GM19023 (cell line): ENCODE measurements at regions not wholly inside any gene's neighbourhood (a gene's known extent, or its start where the extent isn't known, plus 50 kb on each side); places are given as distances from the start of the nearest gene placed in this dataset.
"Not testable (repeated sequence)": the region's sequence is repeated elsewhere in the genome, so short reads cannot be mapped to it uniquely, and the experiment has no call there.

ENCODE experiments used
- ATAC-seq: cut with Tn5 transposase; IDR thresholded peaks from one replicate; pipeline ENCODE4 v1.9.1; 2021; ENCODE audit warnings: mild to moderate bottlenecking, moderate library complexity; ENCODE audit not compliant: unreplicated experiment

DNA sequence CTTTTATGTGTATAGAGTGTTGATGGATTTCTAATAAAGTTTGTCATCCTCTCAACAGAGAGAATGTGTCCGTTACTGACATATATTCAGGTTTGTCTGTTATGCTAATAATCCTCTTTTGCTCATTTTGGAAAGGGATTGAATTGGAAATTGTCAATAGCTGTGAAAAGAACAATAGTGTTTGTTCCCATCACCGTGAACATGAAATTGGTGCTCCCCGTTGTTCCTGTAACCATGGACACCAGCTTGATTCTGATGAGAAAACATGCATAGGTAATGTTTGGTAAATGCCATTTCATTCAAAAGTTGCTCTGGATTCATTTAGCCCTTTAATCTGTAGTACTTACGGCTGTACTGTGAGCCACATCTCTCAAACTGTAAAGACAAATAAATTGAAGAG is 707.0 kb upstream of the GOLIM4 start:
- no peak for ATAC-seq

DNA sequence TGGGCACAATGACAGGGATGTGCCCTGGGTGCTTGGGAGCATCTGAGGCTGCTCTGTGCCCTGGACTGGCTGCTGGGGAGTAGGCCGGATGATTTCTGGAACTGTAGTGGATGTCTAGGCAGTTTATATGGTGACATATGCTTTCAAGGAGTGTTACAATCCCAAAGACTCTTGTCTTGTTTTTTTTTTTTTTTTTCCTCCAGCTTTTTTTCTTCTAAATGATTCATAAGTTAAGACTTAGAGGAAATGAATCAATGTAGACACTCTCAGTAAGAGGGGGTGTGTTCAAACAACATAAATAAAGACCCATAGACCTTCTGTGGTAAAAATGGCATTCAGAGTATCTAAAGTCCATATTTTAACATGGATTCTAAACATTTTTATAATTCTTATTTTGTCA is 706.1 kb upstream of the GOLIM4 start:
- ATAC-seq, result no peak

GRCh38 chr3:168796339-168796738 is 700.6 kb upstream of the GOLIM4 start:
- no peak for ATAC-seq

DNA sequence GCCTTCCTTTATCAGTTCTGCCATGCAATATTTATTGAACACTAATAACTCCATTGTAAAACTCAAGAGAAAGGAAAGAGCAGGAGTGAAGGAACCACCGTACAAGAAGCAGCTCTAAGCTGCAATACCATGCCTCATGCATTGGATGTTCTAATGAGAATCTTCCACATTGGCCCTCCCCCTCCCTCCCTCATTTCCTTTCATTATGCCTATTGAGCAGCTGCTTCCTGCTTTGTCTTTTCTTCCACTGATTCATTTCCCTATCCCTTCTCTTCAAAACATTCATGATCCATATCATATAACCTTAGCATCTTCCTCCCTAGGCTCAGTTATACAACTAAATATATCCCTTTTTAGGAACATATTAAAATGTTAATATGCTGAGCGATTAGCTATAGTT is 698.7 kb upstream of the GOLIM4 start:
- no peak for ATAC-seq

DNA sequence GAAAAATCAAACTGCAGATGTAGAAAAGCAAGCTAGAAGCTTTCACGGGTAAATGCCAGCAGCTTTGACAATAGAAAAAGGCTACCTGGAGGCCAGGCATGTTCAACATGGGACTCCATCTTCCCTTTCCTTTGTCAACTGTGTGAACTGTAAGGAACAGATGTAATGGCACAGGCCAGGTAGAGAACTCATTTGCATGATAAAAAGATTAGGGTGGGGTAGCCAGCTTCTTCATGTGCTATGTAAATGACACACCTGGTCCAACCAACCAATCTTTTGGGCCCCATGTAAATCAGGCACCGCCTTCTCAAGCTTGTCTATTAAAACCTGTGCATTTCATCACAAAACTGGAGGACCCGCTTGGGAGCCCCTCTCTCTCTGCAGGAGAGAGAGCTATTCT is 686.5 kb upstream of the GOLIM4 start:
- no peak for ATAC-seq

DNA sequence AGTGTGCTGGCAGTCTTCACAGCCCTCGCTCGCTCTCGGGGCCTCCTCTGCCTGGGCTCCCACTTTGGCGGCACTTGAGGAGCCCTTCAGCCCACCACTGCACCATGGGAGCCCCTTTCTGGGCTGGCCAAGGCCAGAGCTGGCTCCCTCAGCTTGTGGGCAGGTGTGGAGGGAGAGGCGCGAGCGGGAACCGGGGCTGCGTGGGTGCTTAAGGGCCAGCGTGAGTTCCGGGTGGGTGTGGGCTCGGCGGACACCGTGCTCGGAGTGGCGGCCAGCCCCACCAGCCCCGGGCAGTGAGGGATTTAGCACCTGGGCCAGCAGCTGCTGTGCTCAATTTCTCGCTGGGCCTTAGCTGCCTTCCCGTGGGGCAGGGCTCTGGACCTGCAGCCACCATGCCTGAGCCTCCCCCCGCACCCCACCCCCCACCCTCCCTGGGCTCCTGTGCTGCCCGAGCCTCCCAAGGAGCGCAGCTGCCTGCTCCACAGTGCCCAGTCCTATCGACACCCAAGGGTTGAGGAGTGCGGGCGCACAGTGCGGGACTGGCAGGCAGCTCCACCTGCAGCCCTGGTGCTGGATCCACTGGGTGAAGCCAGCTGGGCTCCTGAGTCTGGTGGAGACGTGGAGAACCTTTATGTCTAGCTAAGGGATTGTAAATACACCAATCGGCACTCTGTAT is 684.4 kb upstream of the GOLIM4 start:
- ATAC-seq, result not testable (repeated sequence)

DNA sequence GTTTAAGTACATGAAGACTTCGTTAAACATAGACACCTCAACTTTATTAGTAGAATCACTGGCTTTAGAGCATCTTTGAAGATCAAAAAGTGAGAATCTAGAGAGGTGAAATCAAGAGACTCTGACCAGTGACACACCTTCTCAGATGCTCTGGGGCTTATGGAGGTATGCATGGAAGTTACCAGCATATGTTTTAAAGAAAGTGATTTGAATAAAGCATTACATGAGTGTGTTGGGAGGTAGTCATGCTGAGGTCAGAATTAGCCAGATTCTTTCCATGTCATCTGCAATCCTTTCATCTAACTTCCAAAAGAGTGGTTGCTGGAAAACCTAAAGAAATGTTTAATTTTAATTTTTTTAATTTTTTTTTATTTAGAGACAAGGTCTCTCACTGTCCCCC is 658.0 kb upstream of the GOLIM4 start:
- no peak for ATAC-seq

GRCh38 chr3:168752339-168752738 is 656.6 kb upstream of the GOLIM4 start:
- ATAC-seq, result no peak

DNA sequence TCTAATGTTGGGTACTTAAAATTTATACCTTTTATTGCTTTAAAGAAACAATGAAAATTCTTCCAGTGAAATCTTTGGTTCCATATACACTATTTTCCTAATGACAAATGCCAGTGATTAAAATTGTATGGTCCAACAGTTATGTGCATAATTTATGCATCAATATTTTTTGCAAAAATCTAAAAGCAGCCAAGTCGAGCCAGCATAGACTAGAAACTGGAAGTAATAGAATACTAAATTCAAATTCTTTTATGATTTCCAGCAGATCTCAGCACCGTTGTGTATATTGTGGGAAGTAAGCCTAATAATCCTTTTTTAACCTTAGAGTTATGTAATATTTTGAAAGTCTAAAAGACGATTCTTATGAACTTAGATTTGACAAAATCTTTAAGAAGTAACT is 652.0 kb upstream of the GOLIM4 start:
- no peak for ATAC-seq

DNA sequence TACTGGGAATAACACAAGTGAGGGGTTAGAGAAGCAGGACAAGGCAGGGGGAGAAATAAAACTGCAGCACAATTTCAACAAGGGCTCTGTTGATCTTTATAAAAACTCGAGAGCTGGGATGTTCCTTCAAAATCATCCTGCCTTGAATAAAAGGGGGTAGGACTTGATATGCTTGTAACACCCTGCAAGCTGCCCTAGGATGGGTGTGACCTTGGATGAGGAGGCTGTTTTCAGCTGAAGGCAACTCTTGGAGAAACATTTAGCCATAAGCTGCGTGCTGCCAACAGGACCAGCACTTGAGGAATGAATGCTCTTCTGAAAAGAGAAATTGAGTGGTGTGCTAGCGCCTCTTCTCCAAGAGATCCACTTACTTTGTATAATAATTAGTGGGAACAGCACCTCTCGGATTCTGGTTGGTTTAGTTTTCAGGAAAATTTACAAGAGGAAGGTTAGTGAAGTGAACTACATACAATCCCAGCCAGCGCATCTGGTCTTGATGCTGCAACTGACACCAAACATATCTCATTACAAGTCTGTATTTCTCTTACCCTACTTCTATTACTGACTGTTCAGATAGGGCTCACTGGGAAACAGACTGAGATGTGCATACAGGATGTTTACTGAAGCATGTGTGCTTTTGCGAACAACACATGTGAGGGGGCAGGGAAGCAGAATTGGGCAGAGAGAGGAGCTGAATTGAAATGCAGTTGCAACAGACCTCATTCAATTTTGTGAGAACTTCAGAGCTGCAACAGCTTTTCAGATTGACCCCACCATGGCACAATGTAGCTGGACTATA is 643.0 kb upstream of the GOLIM4 start:
- no peak for ATAC-seq

GRCh38 chr3:168736202-168736601 is 640.5 kb upstream of the GOLIM4 start:
- ATAC-seq, result no peak

DNA sequence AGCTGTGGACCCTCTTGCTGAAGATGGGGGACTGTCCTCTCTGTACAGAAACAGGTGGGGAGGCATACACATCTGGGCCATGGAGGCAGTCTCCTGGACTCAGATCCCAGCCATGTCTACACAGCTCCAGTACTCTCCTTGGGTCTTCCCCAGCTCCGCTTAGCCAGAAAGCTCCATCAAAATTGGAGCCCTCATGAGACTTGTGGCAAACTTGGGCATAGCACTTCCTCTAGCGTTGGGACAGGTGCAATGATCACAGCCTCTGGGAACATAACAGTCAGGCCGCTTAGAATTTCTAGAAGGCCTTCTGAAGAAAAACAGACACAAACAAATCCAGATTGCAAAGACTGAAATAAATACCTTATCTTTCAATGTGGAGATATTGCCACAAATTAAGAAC is 634.3 kb upstream of the GOLIM4 start:
- no peak for ATAC-seq

DNA sequence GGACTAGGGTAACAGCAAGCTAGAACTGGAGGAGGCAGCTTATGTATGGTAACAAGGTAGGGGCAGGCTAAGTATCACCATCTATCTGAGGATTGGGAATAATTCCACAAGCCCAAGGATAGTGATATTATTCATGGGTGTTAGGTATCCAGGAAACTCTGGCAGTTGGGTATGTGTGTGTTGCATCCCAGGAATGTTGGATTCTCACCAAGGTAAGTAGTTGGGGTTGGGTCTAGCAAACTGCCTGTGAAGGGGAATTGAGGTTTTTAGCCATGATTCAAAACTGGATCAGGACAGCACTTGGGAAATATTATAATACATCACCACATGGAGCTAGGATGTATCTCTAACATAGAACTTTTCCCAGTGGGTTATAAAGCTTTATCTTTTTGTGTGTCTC is 626.4 kb upstream of the GOLIM4 start:
- ATAC-seq, result no peak

GRCh38 chr3:168714609-168715240 is 619.0 kb upstream of the GOLIM4 start:
- peak; percentile 94 for ATAC-seq

GRCh38 chr3:168709073-168709472 is 613.3 kb upstream of the GOLIM4 start:
- ATAC-seq, result no peak

DNA sequence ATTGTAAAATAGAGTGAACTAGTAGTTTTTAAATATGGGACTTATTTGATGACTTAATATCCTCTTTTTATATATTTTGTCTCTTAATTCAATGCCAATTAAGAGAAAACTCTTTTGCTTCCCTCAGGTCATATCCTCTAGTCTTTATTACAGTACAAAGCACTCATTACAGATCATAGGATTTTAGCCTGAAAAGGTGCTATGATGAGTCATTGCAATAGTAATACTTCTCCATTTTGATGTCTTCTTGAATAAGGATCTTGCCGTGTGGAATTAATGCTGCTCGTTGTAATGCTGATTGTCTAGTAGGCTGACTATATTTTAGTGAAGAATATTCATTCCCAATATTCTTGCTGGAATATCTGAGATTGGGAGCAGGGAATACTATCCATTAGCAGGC is 612.2 kb upstream of the GOLIM4 start:
- ATAC-seq, result no peak

GRCh38 chr3:168705412-168705811 is 609.7 kb upstream of the GOLIM4 start:
- ATAC-seq, result no peak

GRCh38 chr3:168696051-168696450 is 600.3 kb upstream of the GOLIM4 start:
- no peak for ATAC-seq

- ATAC-seq, result no peak
Measured at GRCh38 chr3:168693870-168694269, 598.1 kb upstream of the GOLIM4 start.

DNA sequence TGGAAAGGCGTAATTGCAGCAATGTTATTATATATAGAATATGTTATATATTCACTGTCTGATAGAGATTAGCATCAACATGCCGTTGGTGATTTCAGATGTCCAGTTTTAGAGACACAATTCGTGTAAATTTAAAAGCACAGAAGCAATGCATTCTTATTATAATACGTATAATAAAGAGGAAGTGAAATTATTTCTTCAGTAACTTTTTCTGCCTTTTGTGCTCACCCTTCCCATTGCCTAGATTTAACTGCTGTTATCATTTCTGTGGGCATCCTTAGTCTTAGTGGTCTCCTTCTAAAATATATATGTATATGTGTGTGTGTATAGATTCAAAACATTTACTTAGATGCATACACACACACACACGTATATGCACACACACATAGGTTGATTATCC is 592.5 kb upstream of the GOLIM4 start:
- ATAC-seq, result no peak

DNA sequence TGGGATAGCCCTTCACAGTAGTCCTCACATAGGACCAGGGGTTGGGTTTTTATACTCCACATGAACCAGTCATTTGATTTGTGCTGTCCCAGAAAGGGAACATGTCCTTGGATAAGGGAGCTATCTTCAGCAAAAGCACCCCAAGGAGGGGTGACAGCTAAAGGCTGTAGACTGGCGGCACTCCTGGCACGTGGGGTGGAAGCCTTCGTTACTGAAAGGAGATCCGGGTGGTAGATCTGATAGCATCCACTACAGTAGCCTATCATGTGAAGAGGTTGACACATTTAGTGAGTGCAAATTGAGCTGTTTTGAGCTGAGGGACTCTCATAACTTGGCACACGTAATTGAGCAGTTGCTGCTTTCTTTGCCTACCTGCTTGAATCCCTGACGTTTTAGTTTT is 588.8 kb upstream of the GOLIM4 start:
- ATAC-seq, result no peak

- ATAC-seq, result no peak
Measured at GRCh38 chr3:168678730-168679129, 583.0 kb upstream of the GOLIM4 start.
